A673 (cell line): ENCODE measurements at regions not wholly inside any gene's neighbourhood (a gene's known extent, or its start where the extent isn't known, plus 50 kb on each side); places are given as distances from the start of the nearest gene placed in this dataset.

ENCODE experiments used
- EZH2 ChIP-seq: fragments of 200-600 bp; sonication (generic); IDR thresholded peaks from 2 replicates; pipeline ENCODE4 v1.6.1; 2017; ENCODE audit warnings: borderline replicate concordance, low read depth, mild to moderate bottlenecking, mixed read lengths, antibody characterized with exemption, low read length; ENCODE audit not compliant: poor library complexity, severe bottlenecking
- TF ChIP-seq, protein P1 (sequence below): fragments of 300-800, 200-600 bp; sonication (generic); conservative IDR thresholded peaks from 2 replicates; pipeline ENCODE4 v1.5.1; 2017; ENCODE audit warnings: low read depth, mild to moderate bottlenecking, antibody characterized with exemption, low read length, moderate library complexity, mixed read lengths

GRCh38 chr2:163436963-163437362, 298.8 kb downstream of the FIGN start:
- TF ChIP-seq, protein P1, sequence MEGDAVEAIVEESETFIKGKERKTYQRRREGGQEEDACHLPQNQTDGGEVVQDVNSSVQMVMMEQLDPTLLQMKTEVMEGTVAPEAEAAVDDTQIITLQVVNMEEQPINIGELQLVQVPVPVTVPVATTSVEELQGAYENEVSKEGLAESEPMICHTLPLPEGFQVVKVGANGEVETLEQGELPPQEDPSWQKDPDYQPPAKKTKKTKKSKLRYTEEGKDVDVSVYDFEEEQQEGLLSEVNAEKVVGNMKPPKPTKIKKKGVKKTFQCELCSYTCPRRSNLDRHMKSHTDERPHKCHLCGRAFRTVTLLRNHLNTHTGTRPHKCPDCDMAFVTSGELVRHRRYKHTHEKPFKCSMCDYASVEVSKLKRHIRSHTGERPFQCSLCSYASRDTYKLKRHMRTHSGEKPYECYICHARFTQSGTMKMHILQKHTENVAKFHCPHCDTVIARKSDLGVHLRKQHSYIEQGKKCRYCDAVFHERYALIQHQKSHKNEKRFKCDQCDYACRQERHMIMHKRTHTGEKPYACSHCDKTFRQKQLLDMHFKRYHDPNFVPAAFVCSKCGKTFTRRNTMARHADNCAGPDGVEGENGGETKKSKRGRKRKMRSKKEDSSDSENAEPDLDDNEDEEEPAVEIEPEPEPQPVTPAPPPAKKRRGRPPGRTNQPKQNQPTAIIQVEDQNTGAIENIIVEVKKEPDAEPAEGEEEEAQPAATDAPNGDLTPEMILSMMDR, result no peak
- TF ChIP-seq EZH2, result no peak
